ENCODE measurements at regions not wholly inside any gene's neighbourhood (a gene's known extent, or its start where the extent isn't known, plus 50 kb on each side); places are given as distances from the start of the nearest gene placed in this dataset.

DNA sequence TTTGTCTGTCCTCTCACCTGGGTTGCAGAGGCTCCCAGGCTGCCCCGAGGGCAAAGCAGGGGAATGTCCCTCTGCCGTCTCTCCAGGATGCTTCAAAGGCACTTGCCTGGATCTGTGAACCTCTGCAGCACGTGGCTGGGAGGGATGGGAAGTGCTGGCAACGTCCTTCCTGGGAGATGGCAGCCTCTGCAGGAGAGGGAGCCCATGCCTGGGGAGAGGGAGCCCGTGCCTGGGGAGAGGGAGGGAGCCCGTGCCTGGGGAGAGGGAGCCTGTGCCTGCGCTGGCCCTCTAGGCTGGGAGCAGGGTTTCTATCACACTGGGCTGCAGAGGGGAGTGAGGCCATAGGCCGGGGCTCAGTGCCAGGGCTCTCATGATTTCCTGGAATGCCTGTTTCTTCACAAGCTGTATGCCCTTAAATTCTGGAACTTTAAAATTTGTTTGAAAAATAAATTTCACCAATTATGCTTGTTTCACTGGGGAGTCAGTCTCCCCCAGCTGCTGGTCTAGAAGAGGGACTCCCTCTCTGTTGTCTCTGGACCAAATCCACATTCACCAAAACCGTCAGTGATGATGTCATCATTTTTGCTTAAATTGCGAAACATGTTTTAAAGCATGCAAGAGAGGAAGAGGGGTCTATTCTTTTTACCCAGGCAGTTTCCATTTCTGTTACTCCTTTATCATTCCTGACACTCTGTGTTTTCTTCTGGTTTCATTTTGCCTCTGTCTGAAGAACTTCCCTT, 135.7 kb downstream of the DNAJB6 start:
- POLR2A ChIA-PET: no interaction called here
- CTCF ChIA-PET: no interaction called here
- TF ChIP-seq BHLHE40 (IDR thresholded peaks at IDR 0.05; ENCODE audit: borderline replicate concordance): no peak
- TF ChIP-seq L3MBTL2 (conservative IDR thresholded peaks at IDR 0.05): no peak
- TF ChIP-seq ELF4 (IDR thresholded peaks at IDR 0.05): no peak
- TF ChIP-seq ARNT (IDR thresholded peaks at IDR 0.05): no peak
- no peak for TF ChIP-seq CTBP1 (IDR thresholded peaks at IDR 0.05; ENCODE audit: borderline replicate concordance)
- TF ChIP-seq LEF1 (IDR thresholded peaks at IDR 0.05; ENCODE audit: borderline replicate concordance): no peak
- TF ChIP-seq FOXK2 (IDR thresholded peaks at IDR 0.05): no peak
- TF ChIP-seq, protein P1, sequence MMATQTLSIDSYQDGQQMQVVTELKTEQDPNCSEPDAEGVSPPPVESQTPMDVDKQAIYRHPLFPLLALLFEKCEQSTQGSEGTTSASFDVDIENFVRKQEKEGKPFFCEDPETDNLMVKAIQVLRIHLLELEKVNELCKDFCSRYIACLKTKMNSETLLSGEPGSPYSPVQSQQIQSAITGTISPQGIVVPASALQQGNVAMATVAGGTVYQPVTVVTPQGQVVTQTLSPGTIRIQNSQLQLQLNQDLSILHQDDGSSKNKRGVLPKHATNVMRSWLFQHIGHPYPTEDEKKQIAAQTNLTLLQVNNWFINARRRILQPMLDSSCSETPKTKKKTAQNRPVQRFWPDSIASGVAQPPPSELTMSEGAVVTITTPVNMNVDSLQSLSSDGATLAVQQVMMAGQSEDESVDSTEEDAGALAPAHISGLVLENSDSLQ (IDR thresholded peaks at IDR 0.05): no peak
- TF ChIP-seq TARDBP (IDR thresholded peaks at IDR 0.05): no peak
- TF ChIP-seq SUZ12 (IDR thresholded peaks at IDR 0.05): no peak
- TF ChIP-seq FOXM1 (IDR thresholded peaks at IDR 0.05; ENCODE audit: borderline replicate concordance): no peak
- TF ChIP-seq HDGF (IDR thresholded peaks at IDR 0.05; ENCODE audit: borderline replicate concordance): no peak
- TF ChIP-seq NFRKB (IDR thresholded peaks at IDR 0.05): no peak
- no peak for DNase-seq (ENCODE audit: extremely low spot score)

DNA sequence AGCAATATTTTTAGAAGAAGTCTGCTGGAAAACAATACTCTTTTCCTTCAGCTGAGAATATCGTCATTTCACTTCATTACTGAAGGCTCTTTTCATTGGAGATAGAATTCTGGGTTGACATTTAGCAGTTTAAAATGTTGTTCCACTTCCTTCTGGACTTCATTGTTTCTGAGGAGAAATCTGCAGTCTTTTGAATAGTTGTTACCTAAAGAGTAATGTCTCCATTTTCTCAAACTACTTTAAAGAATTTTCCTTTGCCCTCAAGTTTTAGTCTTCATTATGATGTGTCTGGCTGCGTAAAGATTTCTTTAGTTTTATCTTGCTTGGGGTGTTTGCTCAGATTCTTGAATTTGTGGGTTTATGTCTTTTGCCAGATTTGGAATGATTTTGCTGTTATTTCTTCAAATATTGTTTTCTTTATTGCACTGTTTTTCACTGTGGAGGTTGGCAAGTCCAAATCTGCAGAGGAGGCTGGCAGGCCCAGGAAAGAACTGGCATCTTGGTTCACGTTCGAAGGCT, 136.3 kb downstream of the DNAJB6 start:
- POLR2A ChIA-PET: no interaction called here
- DNase-seq (ENCODE audit: extremely low spot score): no peak
- TF ChIP-seq LEF1 (IDR thresholded peaks at IDR 0.05; ENCODE audit: borderline replicate concordance): no peak
- no peak for TF ChIP-seq ARNT (IDR thresholded peaks at IDR 0.05)
- no peak for TF ChIP-seq BHLHE40 (IDR thresholded peaks at IDR 0.05; ENCODE audit: borderline replicate concordance)
- no peak for TF ChIP-seq SP1 (IDR thresholded peaks at IDR 0.05)
- no peak for TF ChIP-seq L3MBTL2 (conservative IDR thresholded peaks at IDR 0.05)
- TF ChIP-seq SUZ12 (IDR thresholded peaks at IDR 0.05): no peak
- no peak for TF ChIP-seq NFRKB (IDR thresholded peaks at IDR 0.05)
- TF ChIP-seq HDGF (IDR thresholded peaks at IDR 0.05; ENCODE audit: borderline replicate concordance): no peak
- TF ChIP-seq, protein P1 (IDR thresholded peaks at IDR 0.05): no peak
- no peak for TF ChIP-seq ZNF384 (IDR thresholded peaks at IDR 0.05)
- TF ChIP-seq CTBP1 (IDR thresholded peaks at IDR 0.05; ENCODE audit: borderline replicate concordance): no peak
- CTCF ChIA-PET: no interaction called here

DNA sequence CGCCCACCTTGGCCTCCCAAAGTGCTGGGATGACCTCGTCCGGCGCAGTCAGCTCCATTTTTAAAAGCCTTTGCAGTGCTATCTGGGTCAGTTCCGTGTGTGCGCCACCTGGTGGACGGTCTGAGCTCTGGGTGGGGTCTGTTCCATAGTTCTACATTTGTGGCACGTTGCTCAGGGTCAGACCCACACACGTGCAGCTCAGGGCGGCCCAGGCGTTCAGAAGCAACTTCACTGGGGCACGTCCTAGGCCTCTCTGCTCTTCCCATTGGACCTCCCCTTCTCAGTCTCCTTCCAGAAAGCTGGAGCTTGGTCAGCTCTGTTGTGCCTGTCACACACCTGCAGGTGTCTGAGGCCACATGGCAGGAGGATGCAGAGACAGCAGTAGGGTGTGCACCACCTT, 137.9 kb downstream of the DNAJB6 start:
- CTCF ChIA-PET: interaction anchor here (0.6 to 1.4 kb wide), 12 partner anchors 9 to 140 kb away, joined by 3 to 7 read pairs (median 4); no protein-coding TSS in a partner anchor
- TF ChIP-seq ZNF384 (IDR thresholded peaks at IDR 0.05): no peak
- TF ChIP-seq BHLHE40 (IDR thresholded peaks at IDR 0.05; ENCODE audit: borderline replicate concordance): no peak
- TF ChIP-seq CTBP1 (IDR thresholded peaks at IDR 0.05; ENCODE audit: borderline replicate concordance): no peak
- TF ChIP-seq ELF4 (IDR thresholded peaks at IDR 0.05): no peak
- POLR2A ChIA-PET: no interaction called here
- DNase-seq (ENCODE audit: extremely low spot score): peak; percentile 81

DNA sequence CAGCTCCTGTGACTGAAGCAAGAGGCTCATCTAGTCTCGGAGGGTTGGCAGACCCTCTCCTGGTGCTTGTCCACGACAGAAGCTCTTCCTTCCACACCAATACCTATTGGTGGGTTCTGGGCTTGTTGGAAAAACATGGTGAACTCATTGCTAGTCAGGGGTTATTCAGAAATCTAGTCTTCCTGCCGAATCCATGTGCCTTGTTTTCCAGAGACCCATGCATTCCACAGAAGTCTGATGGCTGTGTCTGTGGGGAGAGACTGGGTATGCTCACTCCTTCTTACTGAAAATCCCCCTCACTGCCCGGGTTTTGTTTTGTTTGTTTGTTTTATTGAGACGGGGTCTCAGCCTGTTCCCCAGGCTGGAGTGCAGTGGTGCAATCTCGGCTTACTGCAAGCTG, 138.3 kb downstream of the DNAJB6 start:
- ChIA-PET CTCF (interaction anchor here (0.6 to 1.4 kb wide), 10 partner anchors 9 to 139 kb away, joined by 3 to 7 read pairs (median 4); no protein-coding TSS in a partner anchor), POLR2A (no interaction called here)
- TF ChIP-seq CTBP1 (IDR thresholded peaks at IDR 0.05; ENCODE audit: borderline replicate concordance) (no peak), LEF1 (IDR thresholded peaks at IDR 0.05; ENCODE audit: borderline replicate concordance) (no peak), HDGF (IDR thresholded peaks at IDR 0.05; ENCODE audit: borderline replicate concordance) (no peak), TARDBP (IDR thresholded peaks at IDR 0.05) (no peak), SP1 (IDR thresholded peaks at IDR 0.05) (no peak), L3MBTL2 (conservative IDR thresholded peaks at IDR 0.05) (no peak), ARNT (IDR thresholded peaks at IDR 0.05) (no peak), ZNF384 (IDR thresholded peaks at IDR 0.05) (no peak), FOXA1 (IDR thresholded peaks at IDR 0.05) (no peak), BHLHE40 (IDR thresholded peaks at IDR 0.05; ENCODE audit: borderline replicate concordance) (no peak), NFRKB (IDR thresholded peaks at IDR 0.05) (no peak), FOXM1 (IDR thresholded peaks at IDR 0.05; ENCODE audit: borderline replicate concordance) (no peak), SUZ12 (IDR thresholded peaks at IDR 0.05) (no peak), FOXK2 (IDR thresholded peaks at IDR 0.05) (no peak)
- TF ChIP-seq, protein P1 (IDR thresholded peaks at IDR 0.05): no peak
- no peak for DNase-seq (ENCODE audit: extremely low spot score)

- ChIA-PET CTCF (interaction anchor here (0.6 to 1.4 kb wide), 3 partner anchors 18 to 91 kb away, joined by 3 to 5 read pairs (median 4); no protein-coding TSS in a partner anchor), POLR2A (interaction anchor here (0.7 kb wide), 1 partner anchor 35 kb away, joined by 3 read pairs; no protein-coding TSS in a partner anchor)
- TF ChIP-seq FOXM1 (IDR thresholded peaks at IDR 0.05; ENCODE audit: borderline replicate concordance): no peak
- TF ChIP-seq, protein P1 (IDR thresholded peaks at IDR 0.05): no peak
- no peak for TF ChIP-seq BHLHE40 (IDR thresholded peaks at IDR 0.05; ENCODE audit: borderline replicate concordance)
- TF ChIP-seq ARNT (IDR thresholded peaks at IDR 0.05): no peak
- no peak for TF ChIP-seq NFRKB (IDR thresholded peaks at IDR 0.05)
- TF ChIP-seq FOXA1 (IDR thresholded peaks at IDR 0.05): no peak
- TF ChIP-seq SUZ12 (IDR thresholded peaks at IDR 0.05): no peak
- no peak for TF ChIP-seq ZNF384 (IDR thresholded peaks at IDR 0.05)
- no peak for TF ChIP-seq CTBP1 (IDR thresholded peaks at IDR 0.05; ENCODE audit: borderline replicate concordance)
- no peak for TF ChIP-seq SP1 (IDR thresholded peaks at IDR 0.05)
- TF ChIP-seq FOXK2 (IDR thresholded peaks at IDR 0.05): no peak
- no peak for TF ChIP-seq TARDBP (IDR thresholded peaks at IDR 0.05)
- no peak for DNase-seq (ENCODE audit: extremely low spot score)
Measured at GRCh38 chr7:157475601-157476000, 138.8 kb downstream of the DNAJB6 start.
